ENCODE measurements at regions not wholly inside any gene's neighbourhood (a gene's known extent, or its start where the extent isn't known, plus 50 kb on each side); places are given as distances from the start of the nearest gene placed in this dataset.

- H3K4me3 ChIP-seq: no peak overlapping the region
- no peaks in the 10 kb centered on the region for H3K9me3 ChIP-seq
- H3K27me3 ChIP-seq: no peaks in the 10 kb centered on the region
- no peak overlapping the region for H3K9ac ChIP-seq (ENCODE audit: low read depth in 2 of 2, low read length in 2 of 2)
- no peak overlapping the region for H3K27ac ChIP-seq
- intact Hi-C loops (cut with DNase I): no loop called here
- no peaks in the 10 kb centered on the region for H3K4me1 ChIP-seq
- no peak for TF ChIP-seq CTCF (IDR thresholded peaks at IDR 0.05)
- DNase-seq: no peak
- no peaks in the 10 kb centered on the region for H3K36me3 ChIP-seq
Measured at GRCh38 chr1:191155178-191155577, 677.5 kb upstream of the BRINP3 start.

- H3K36me3 ChIP-seq: no peaks in the 10 kb centered on the region
- intact Hi-C loops (cut with DNase I): no loop called here
- no peaks in the 10 kb centered on the region for H3K9me3 ChIP-seq
- no peaks in the 10 kb centered on the region for H3K27me3 ChIP-seq
- H3K9ac ChIP-seq (ENCODE audit: low read depth in 2 of 2, low read length in 2 of 2): no peak overlapping the region
- no peaks in the 10 kb centered on the region for H3K4me1 ChIP-seq
- no peak for DNase-seq
- TF ChIP-seq CTCF (IDR thresholded peaks at IDR 0.05): no peak
- no peak overlapping the region for H3K27ac ChIP-seq
- no peak overlapping the region for H3K4me3 ChIP-seq
Measured at GRCh38 chr1:191160837-191161236, 683.2 kb upstream of the BRINP3 start.

- intact Hi-C loops (cut with DNase I): no loop called here
- Histone ChIP-seq H3K9ac (ENCODE audit: low read depth in 2 of 2, low read length in 2 of 2) (no peak overlapping the region), H3K27ac (no peak overlapping the region), H3K4me3 (no peak overlapping the region), H3K36me3 (no peaks in the 10 kb centered on the region), H3K9me3 (no peaks in the 10 kb centered on the region), H3K27me3 (no peaks in the 10 kb centered on the region), H3K4me1 (no peaks in the 10 kb centered on the region)
- no peak for DNase-seq
- TF ChIP-seq CTCF (IDR thresholded peaks at IDR 0.05): no peak
Measured at GRCh38 chr1:191162762-191163161, 685.1 kb upstream of the BRINP3 start.

GRCh38 chr1:191163621-191164020 lies 686.0 kb upstream of the BRINP3 start:
- H3K9ac ChIP-seq (ENCODE audit: low read depth in 2 of 2, low read length in 2 of 2): no peak overlapping the region
- no peak for TF ChIP-seq CTCF (IDR thresholded peaks at IDR 0.05)
- no peaks in the 10 kb centered on the region for H3K9me3 ChIP-seq
- H3K36me3 ChIP-seq: no peaks in the 10 kb centered on the region
- H3K4me3 ChIP-seq: no peak overlapping the region
- intact Hi-C loops (cut with DNase I): no loop called here
- no peak overlapping the region for H3K27ac ChIP-seq
- no peaks in the 10 kb centered on the region for H3K4me1 ChIP-seq
- DNase-seq: no peak
- H3K27me3 ChIP-seq: no peaks in the 10 kb centered on the region

GRCh38 chr1:191174298-191174697 lies 696.6 kb upstream of the BRINP3 start:
- no peak for DNase-seq
- no peak overlapping the region for H3K9ac ChIP-seq (ENCODE audit: low read depth in 2 of 2, low read length in 2 of 2)
- no peaks in the 10 kb centered on the region for H3K36me3 ChIP-seq
- no peak overlapping the region for H3K4me3 ChIP-seq
- no peaks in the 10 kb centered on the region for H3K4me1 ChIP-seq
- no peak for TF ChIP-seq CTCF (IDR thresholded peaks at IDR 0.05)
- no peaks in the 10 kb centered on the region for H3K9me3 ChIP-seq
- intact Hi-C loops (cut with DNase I): no loop called here
- no peak overlapping the region for H3K27ac ChIP-seq
- no peaks in the 10 kb centered on the region for H3K27me3 ChIP-seq

GRCh38 chr1:191176131-191176530 lies 698.5 kb upstream of the BRINP3 start:
- DNase-seq: no peak
- Histone ChIP-seq H3K36me3 (no peaks in the 10 kb centered on the region), H3K27me3 (no peaks in the 10 kb centered on the region), H3K27ac (no peak overlapping the region), H3K4me3 (no peak overlapping the region), H3K4me1 (no peaks in the 10 kb centered on the region), H3K9me3 (no peaks in the 10 kb centered on the region), H3K9ac (ENCODE audit: low read depth in 2 of 2, low read length in 2 of 2) (no peak overlapping the region)
- intact Hi-C loops (cut with DNase I): no loop called here
- TF ChIP-seq CTCF (IDR thresholded peaks at IDR 0.05): no peak

Data from colonic mucosa (tissue), 4 donors.